Liver (tissue), 7 donors: ENCODE measurements at regions not wholly inside any gene's neighbourhood (a gene's known extent, or its start where the extent isn't known, plus 50 kb on each side); places are given as distances from the start of the nearest gene placed in this dataset.

ENCODE experiments used
- DNase-seq: peaks from one replicate; pipeline ENCODE4 v3.0.0-alpha.2; 2017; ENCODE audit warnings: low spot score
- H3K27ac ChIP-seq, 2 donors: one replicate each; pipeline ENCODE4 v1.7.0; 2013; ENCODE audit warnings: inconsistent platforms in 2 of 2, low read length in 2 of 2, control low read depth in 1 of 2, low read depth in 1 of 2, mild to moderate bottlenecking in 1 of 2
- H3K27me3 ChIP-seq, 4 donors: one replicate each; pipeline versions ENCODE4 v1.6.1 to v1.7.0; 2013; ENCODE audit warnings: low read length in 3 of 4, inconsistent platforms in 1 of 4, mild to moderate bottlenecking in 1 of 4, moderate library complexity in 1 of 4; ENCODE audit not compliant: control insufficient read depth in 4 of 4, insufficient read depth in 4 of 4
- H3K36me3 ChIP-seq, 4 donors: one replicate each; pipeline versions ENCODE4 v1.6.1 to v1.7.0; 2013; ENCODE audit warnings: low read length in 3 of 4, mild to moderate bottlenecking in 3 of 4, low read depth in 1 of 4, moderate library complexity in 1 of 4; ENCODE audit not compliant: control insufficient read depth in 4 of 4, insufficient read depth in 3 of 4
- H3K4me1 ChIP-seq, 4 donors: one replicate each; pipeline versions ENCODE4 v1.6.1 to v1.7.0; 2013; ENCODE audit warnings: low read length in 3 of 4, mild to moderate bottlenecking in 3 of 4, moderate library complexity in 1 of 4; ENCODE audit not compliant: control insufficient read depth in 4 of 4, insufficient read depth in 4 of 4
- H3K4me3 ChIP-seq, 3 donors: one replicate each; pipeline versions ENCODE4 v1.6.1 to v1.7.0; 2013; ENCODE audit warnings: low read length in 3 of 3, control low read depth in 1 of 3, low read depth in 1 of 3, mild to moderate bottlenecking in 1 of 3
- H3K9ac ChIP-seq, 2 donors: one replicate each; pipeline ENCODE4 v1.7.0; 2013; ENCODE audit warnings: low read length in 2 of 2, mild to moderate bottlenecking in 2 of 2, moderate library complexity in 2 of 2, control low read depth in 1 of 2, low read depth in 1 of 2
- H3K9me3 ChIP-seq, 4 donors: one replicate each; pipeline versions ENCODE4 v1.6.1 to v1.7.0; 2013; ENCODE audit warnings: low read length in 3 of 4; ENCODE audit not compliant: control insufficient read depth in 4 of 4
- ATF3 ChIP-seq: IDR thresholded peaks from 2 replicates; pipeline ENCODE4 v1.6.1; 2016; ENCODE audit warnings: antibody characterized with exemption
- EGR1 ChIP-seq, 2 donors: IDR thresholded peaks; 2 replicates each; pipeline ENCODE4 v1.6.1; 2016 to 2018; ENCODE audit warnings: antibody characterized with exemption in 2 of 2, low read depth in 2 of 2
- FOXA1 ChIP-seq: IDR thresholded peaks from 2 replicates; pipeline ENCODE4 v1.6.1; 2016; ENCODE audit warnings: antibody characterized with exemption
- FOXA2 ChIP-seq: IDR thresholded peaks from 2 replicates; pipeline ENCODE4 v1.6.1; 2016; ENCODE audit warnings: antibody characterized with exemption
- GABPA ChIP-seq, 2 donors: IDR thresholded peaks in 1 of 2; conservative IDR thresholded peaks in 1 of 2; 2 replicates each; pipeline ENCODE4 v1.6.1; 2016; ENCODE audit warnings: antibody characterized with exemption in 2 of 2, mild to moderate bottlenecking in 1 of 2, moderate library complexity in 1 of 2
- HNF4A ChIP-seq, 2 donors: conservative IDR thresholded peaks; 2 replicates each; pipeline ENCODE4 v1.6.1; 2016; ENCODE audit warnings: antibody characterized with exemption in 2 of 2, mild to moderate bottlenecking in 2 of 2
- HNF4G ChIP-seq: IDR thresholded peaks from 2 replicates; pipeline ENCODE4 v1.6.1; 2016; ENCODE audit warnings: antibody characterized with exemption
- JUND ChIP-seq, 2 donors: IDR thresholded peaks; 2 replicates each; pipeline ENCODE4 v1.6.1; 2016; ENCODE audit warnings: antibody characterized with exemption in 2 of 2
- MAX ChIP-seq: IDR thresholded peaks from 2 replicates; pipeline ENCODE4 v1.6.1; 2016; ENCODE audit warnings: antibody characterized with exemption
- NR2F2 ChIP-seq: IDR thresholded peaks from 2 replicates; pipeline ENCODE4 v1.6.1; 2016; ENCODE audit warnings: antibody characterized with exemption
- RAD21 ChIP-seq, 2 donors: IDR thresholded peaks; 2 replicates each; pipeline ENCODE4 v1.6.1; 2016; ENCODE audit warnings: antibody characterized with exemption in 2 of 2, mild to moderate bottlenecking in 2 of 2
- REST ChIP-seq: IDR thresholded peaks from 2 replicates; pipeline ENCODE4 v1.6.1; 2016; ENCODE audit warnings: antibody characterized with exemption, mild to moderate bottlenecking
- RXRA ChIP-seq, 2 donors: IDR thresholded peaks; 2 replicates each; pipeline ENCODE4 v1.6.1; 2017 to 2018; ENCODE audit warnings: antibody characterized with exemption in 2 of 2, mild to moderate bottlenecking in 1 of 2
- SP1 ChIP-seq: IDR thresholded peaks from 2 replicates; pipeline ENCODE4 v1.6.1; 2018; ENCODE audit warnings: antibody characterized with exemption, mild to moderate bottlenecking
- TAF1 ChIP-seq: conservative IDR thresholded peaks from 2 replicates; pipeline ENCODE4 v1.6.1; 2016; ENCODE audit warnings: antibody characterized with exemption, mild to moderate bottlenecking
- YY1 ChIP-seq: IDR thresholded peaks from 2 replicates; pipeline ENCODE4 v1.6.1; 2016; ENCODE audit warnings: antibody characterized with exemption, mild to moderate bottlenecking
- ZBTB33 ChIP-seq: IDR thresholded peaks from 2 replicates; pipeline ENCODE4 v1.6.1; 2016; ENCODE audit warnings: antibody characterized with exemption
- WGBS: extraction: QIAGEN DNeasy Blood & Tissue Kit; methylation state at CpG from one replicate; pipeline ENCODE4 v1.1.7; 2013; 5-methylcytosine and 5-hydroxymethylcytosine counted together
- donor health status: healthy.
- donor health status: healthy.
- donor health status: healthy.
- donor health status: healthy.

GRCh38 chr18:45245091-45245511 is 370.2 kb upstream of the SLC14A2 start:
- 92% methylated on average over 1 of the region's 1 CpG for WGBS
- TF ChIP-seq EGR1 (IDR thresholded peaks at IDR 0.05; ENCODE audit: low read depth in 2 of 2) (no peak), ATF3 (no peak), REST (no peak), RXRA (IDR thresholded peaks at IDR 0.05) (no peak), FOXA2 (no peak), MAX (no peak), FOXA1 (no peak), ZBTB33 (no peak)
- H3K27ac ChIP-seq, result no peak overlapping the region

GRCh38 chr18:45248240-45248903 is 366.9 kb upstream of the SLC14A2 start:
- H3K27ac ChIP-seq, result peak overlapping the region; percentile 43 to 71
- no peaks in the 10 kb centered on the region for H3K9me3 ChIP-seq
- no peak for DNase-seq
- H3K27me3 ChIP-seq, result no peaks in the 10 kb centered on the region
- H3K36me3 ChIP-seq, result no peaks in the 10 kb centered on the region
- H3K9ac ChIP-seq, result no peak overlapping the region
- H3K4me3 ChIP-seq, result no peak overlapping the region
- WGBS, result 58% methylated on average over 6 of the region's 6 CpGs
- H3K4me1 ChIP-seq, result peaks cover 0 to 7% (median 3%) of the 10 kb centered on the region in 4 donors
- peak in 1 of 2 donors; percentile 50 for TF ChIP-seq JUND (IDR thresholded peaks at IDR 0.05)
- no peak for TF ChIP-seq NR2F2
- TF ChIP-seq FOXA2, result no peak
- no peak for TF ChIP-seq TAF1
- TF ChIP-seq RXRA (IDR thresholded peaks at IDR 0.05), result peak; percentile 35 to 80
- no peak for TF ChIP-seq ATF3
- peak; percentile 49 for TF ChIP-seq REST
- TF ChIP-seq MAX, result peak; percentile 50
- TF ChIP-seq HNF4G, result no peak
- no peak for TF ChIP-seq EGR1 (IDR thresholded peaks at IDR 0.05; ENCODE audit: low read depth in 2 of 2)
- TF ChIP-seq RAD21 (IDR thresholded peaks at IDR 0.05), result peak; percentile 41 to 47
- peak; percentile 78 for TF ChIP-seq SP1
- TF ChIP-seq GABPA (IDR thresholded peaks at IDR 0.05 in 1 of 2, conservative IDR thresholded peaks at IDR 0.05 in 1 of 2), result no peak
- TF ChIP-seq HNF4A (conservative IDR thresholded peaks at IDR 0.05), result peak; percentile 69 to 77
- peak; percentile 82 for TF ChIP-seq YY1
- TF ChIP-seq ZBTB33, result peak; percentile 74

More at GRCh38 chr18:45245091-45245511, 370.2 kb upstream of the SLC14A2 start:
- peaks cover 3 to 13% (median 6%) of the 10 kb centered on the region in 4 donors for H3K4me1 ChIP-seq
- H3K27me3 ChIP-seq, result no peaks in the 10 kb centered on the region
- H3K4me3 ChIP-seq, result no peak overlapping the region
- no peaks in the 10 kb centered on the region for H3K9me3 ChIP-seq
- no peak for DNase-seq
- no peak overlapping the region for H3K9ac ChIP-seq
- no peaks in the 10 kb centered on the region for H3K36me3 ChIP-seq
